Activated CD4-positive, alpha-beta T cell treated with anti-CD3 and anti-CD28 coated beads for 36 hours (primary cell): ENCODE measurements at regions not wholly inside any gene's neighbourhood (a gene's known extent, or its start where the extent isn't known, plus 50 kb on each side); places are given as distances from the start of the nearest gene placed in this dataset.
"Not testable (repeated sequence)": the region's sequence is repeated elsewhere in the genome, so short reads cannot be mapped to it uniquely, and the experiment has no call there.

Experiments used
- ATAC-seq: fragments of 200-7000 bp; cut with Tn5 transposase; one replicate; pipeline ENCODE4 v1.10.0; 2021; ENCODE audit warnings: mild to moderate bottlenecking, moderate library complexity
- CTCF ChIA-PET: fragments of 350-600 bp; sonication (Branson Sonifier 250); formaldehyde crosslinking; loops from one replicate; lab custom pipeline; 2021; ENCODE audit warnings: antibody characterized with exemption; lab: Charles Lee
- POLR2A ChIA-PET: fragments of 350-600 bp; sonication (Branson Sonifier 250); formaldehyde crosslinking; loops from one replicate; lab custom pipeline; 2021; ENCODE audit warnings: antibody characterized with exemption, inconsistent platforms; lab: Charles Lee
- DNase-seq: peaks from one replicate; pipeline ENCODE4 v3.0.0-alpha.2; 2020
- H3K27ac Mint-ChIP-seq: one replicate; pipeline ENCODE4 v1.8.0; 2021; ENCODE audit warnings: mixed read lengths
- H3K27me3 Mint-ChIP-seq: one replicate; pipeline ENCODE4 v1.8.0; 2021; ENCODE audit warnings: mixed read lengths
- H3K36me3 Mint-ChIP-seq: one replicate; pipeline ENCODE4 v1.8.0; 2021; ENCODE audit warnings: low read depth, mixed read lengths
- H3K4me1 Mint-ChIP-seq: one replicate; pipeline ENCODE4 v1.8.0; 2021; ENCODE audit warnings: mixed read lengths
- H3K4me3 Mint-ChIP-seq: one replicate; pipeline ENCODE4 v1.8.0; 2021; ENCODE audit warnings: mild to moderate bottlenecking, moderate library complexity, mixed read lengths
- H3K9me3 Mint-ChIP-seq: one replicate; pipeline ENCODE4 v1.8.0; 2021; ENCODE audit warnings: low read depth, mixed read lengths
- intact Hi-C, 2 experiments: fragments of 100-400 bp; cut with DNase I in 1 of 2; cut with micrococcal nuclease in 1 of 2; formaldehyde crosslinking; loops; one replicate each; pipeline versions ENCODE4 v1.14.2 to v1.15.1; 2022 to 2024; cut with DNase I, micrococcal nuclease

DNA sequence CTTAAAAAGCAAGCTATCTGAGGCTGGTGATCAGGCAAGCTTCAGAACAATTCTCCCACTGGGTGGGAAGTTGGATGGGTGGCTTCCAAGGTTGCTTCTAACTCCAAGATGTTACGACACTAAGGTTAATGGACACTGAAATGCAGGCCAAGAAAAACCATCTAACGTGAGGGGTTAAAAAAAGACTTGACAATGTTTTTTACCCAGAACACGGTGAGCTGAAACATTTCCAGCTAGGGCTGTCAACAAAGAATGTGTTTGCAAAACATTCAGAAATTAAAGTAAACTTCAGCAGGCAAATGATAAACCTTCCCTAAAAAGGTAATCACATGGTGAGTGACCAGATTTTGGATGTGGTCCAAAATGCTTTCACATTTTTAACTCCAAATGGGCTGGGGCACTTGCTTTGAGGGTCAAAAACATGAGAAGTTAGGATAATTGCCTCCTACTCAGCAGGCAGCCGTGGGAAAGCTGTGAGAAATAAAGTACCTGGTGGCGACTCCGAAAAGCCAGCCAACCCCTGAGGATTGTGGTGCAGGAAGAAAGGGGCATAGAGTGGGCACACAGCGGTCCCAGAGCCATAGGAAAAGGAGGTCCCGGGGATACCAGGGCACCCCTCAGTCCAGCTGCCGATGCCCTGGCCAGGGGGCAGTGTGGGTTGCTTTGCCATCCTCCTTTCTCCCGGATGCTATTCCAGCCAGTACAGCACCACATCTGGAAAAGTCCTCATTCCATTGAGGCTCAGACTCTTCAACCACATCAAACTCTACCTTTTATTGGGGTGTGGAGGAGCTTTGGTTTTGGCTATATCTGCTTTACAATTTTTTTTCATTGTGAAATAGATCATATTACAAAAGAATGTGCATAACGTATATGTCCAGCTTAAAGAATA, 90.0 kb upstream of the ATL2 start:
- ChIA-PET CTCF (interaction anchor here (0.5 to 2.4 kb wide), 2 partner anchors 151 to 270 kb away, joined by 3 to 9 read pairs; no protein-coding TSS in a partner anchor), POLR2A (no interaction called here)
- Mint-ChIP-seq H3K9me3 (no peaks in the 10 kb centered on the region), H3K36me3 (no peaks in the 10 kb centered on the region), H3K27me3 (peaks cover 12% of the 10 kb centered on the region), H3K27ac (no peak overlapping the region), H3K4me3 (no peak overlapping the region), H3K4me1 (peaks cover 8% of the 10 kb centered on the region)
- no peak for ATAC-seq
- DNase-seq: no peak
- intact Hi-C loops: no loop called here

DNA sequence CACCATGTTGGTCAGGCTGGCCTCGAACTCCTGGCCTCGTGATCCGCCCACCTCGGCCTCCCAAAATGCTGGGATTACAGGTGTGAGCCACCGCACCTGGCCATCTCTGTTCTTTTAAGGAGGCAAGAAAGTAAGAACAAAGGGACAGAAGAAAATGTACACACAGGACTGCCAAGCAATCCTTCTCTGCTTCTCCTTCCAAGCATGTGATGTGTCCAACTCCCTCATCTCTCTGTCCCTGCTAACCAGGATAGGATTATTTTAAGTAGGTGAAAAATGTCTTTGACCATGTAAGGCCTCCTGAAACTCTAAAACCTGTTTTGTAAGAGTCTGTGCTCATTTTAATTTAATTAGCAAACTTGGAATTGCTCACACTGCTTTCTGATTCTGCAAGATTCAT, 89.3 kb upstream of the ATL2 start:
- H3K9me3 Mint-ChIP-seq: no peaks in the 10 kb centered on the region
- ATAC-seq: no peak
- no peaks in the 10 kb centered on the region for H3K36me3 Mint-ChIP-seq
- POLR2A ChIA-PET: no interaction called here
- no peak overlapping the region for H3K27ac Mint-ChIP-seq
- intact Hi-C loops: no loop called here
- peaks cover 6% of the 10 kb centered on the region for H3K27me3 Mint-ChIP-seq
- DNase-seq: no peak
- CTCF ChIA-PET: interaction anchor here (0.6 to 2.4 kb wide), 2 partner anchors 150 to 151 kb away, joined by 3 to 9 read pairs; no protein-coding TSS in a partner anchor
- H3K4me1 Mint-ChIP-seq: peaks cover 10% of the 10 kb centered on the region
- no peak overlapping the region for H3K4me3 Mint-ChIP-seq

DNA sequence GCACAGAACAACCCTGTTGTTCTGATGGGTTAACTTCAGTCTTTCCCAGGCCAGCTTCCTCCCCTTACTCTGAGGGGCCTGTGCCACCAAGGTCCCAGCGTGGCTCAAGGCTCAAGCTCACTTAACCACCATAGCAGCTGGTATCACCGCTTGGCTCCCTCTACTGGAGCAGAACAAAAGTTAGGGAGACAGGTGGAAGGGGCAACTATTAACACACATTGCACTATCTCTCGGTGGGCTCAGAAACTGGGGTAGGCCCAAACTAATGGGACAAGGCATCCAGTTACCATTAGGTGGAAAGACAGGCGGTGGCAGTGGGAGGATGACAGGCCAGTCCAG, 88.7 kb upstream of the ATL2 start:
- Mint-ChIP-seq H3K27me3 (peaks cover 6% of the 10 kb centered on the region), H3K4me1 (peaks cover 10% of the 10 kb centered on the region), H3K4me3 (no peak overlapping the region), H3K27ac (no peak overlapping the region), H3K36me3 (no peaks in the 10 kb centered on the region), H3K9me3 (no peaks in the 10 kb centered on the region)
- ATAC-seq (no peak), DNase-seq (peak; percentile 46)
- ChIA-PET CTCF (interaction anchor here (0.6 to 1.2 kb wide), 8 partner anchors 9 to 151 kb away, joined by 3 to 5 read pairs (median 4); no protein-coding TSS in a partner anchor), POLR2A (interaction anchor here (0.6 kb wide), 1 partner anchor 89 kb away, joined by 8 read pairs; no protein-coding TSS in a partner anchor)
- intact Hi-C loops: no loop called here

DNA sequence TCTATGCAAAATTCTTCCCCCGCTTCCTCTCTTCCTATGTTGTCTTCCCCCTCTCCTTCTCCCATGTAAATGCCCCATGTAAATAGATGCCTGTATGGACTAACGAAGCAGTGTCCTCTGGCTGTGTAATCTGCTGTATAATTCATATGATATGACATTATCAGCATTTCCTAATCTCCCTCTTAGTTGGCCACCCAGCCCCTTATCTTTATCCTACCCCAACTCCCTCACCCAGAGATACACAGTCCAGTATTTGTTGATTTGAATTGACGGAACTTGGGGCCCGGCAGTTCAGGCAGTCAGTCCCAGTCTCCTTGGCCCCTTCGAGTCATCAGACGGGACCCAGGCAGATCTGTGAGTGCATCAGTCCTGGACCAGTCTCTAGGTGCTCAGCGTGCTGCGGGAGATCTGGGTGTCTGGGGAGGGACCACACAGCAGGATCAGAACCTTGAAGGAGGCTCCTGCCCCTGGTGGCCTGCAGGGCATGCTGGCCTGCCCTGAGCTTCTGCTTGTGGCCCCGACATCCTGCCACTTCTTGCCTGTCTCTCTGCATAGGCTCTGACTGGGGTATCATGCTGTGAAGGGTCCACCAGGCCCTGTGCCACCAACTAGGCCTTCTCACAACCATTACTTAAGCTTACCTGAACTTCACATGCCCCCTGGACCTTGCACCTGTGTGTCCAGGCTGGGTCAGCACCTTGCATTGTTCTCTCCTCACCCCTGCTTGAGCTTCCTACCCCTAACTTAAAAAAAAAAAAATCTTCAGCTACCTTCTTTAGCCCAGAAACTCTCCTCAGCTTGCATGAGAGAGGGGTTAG, 88.1 kb upstream of the ATL2 start:
- Mint-ChIP-seq H3K27me3 (peaks cover 9% of the 10 kb centered on the region), H3K4me3 (no peak overlapping the region), H3K36me3 (no peaks in the 10 kb centered on the region), H3K9me3 (no peaks in the 10 kb centered on the region), H3K4me1 (peaks cover 10% of the 10 kb centered on the region), H3K27ac (no peak overlapping the region)
- ATAC-seq (no peak), DNase-seq (no peak)
- POLR2A ChIA-PET: interaction anchor here (0.6 kb wide), 1 partner anchor 89 kb away, joined by 8 read pairs; no protein-coding TSS in a partner anchor
- CTCF ChIA-PET: interaction anchor here (0.6 to 1.2 kb wide), 7 partner anchors 9 to 141 kb away, joined by 3 to 5 read pairs (median 4); no protein-coding TSS in a partner anchor
- intact Hi-C loops: loop anchor here in 1 of 2 experiments (5.0 kb wide), 1 partner anchor 88 kb away; the partner anchor contains the start of gene ATL2

DNA sequence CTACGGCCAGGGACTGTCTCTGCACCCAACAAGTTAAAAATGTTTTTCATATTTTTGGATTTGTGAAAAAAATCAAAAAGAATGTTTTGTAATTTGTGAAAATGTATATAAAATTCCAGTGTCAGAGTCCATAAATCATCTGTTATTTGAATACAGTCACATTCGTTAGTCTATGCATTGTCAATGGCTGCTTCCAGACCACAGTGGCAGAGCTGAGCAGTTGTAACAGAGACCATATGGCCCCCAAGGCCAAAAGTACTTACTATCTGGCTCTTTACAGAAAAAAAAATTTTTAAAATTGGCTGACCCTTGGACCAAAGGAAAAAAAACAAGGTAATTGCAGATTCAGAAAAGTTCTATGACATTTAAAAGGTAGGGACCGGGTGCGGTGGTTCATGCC, 86.7 kb upstream of the ATL2 start:
- ATAC-seq (no peak), DNase-seq (no peak)
- Mint-ChIP-seq H3K27ac (no peak overlapping the region), H3K4me1 (peaks cover 10% of the 10 kb centered on the region), H3K27me3 (peaks cover 7% of the 10 kb centered on the region), H3K4me3 (no peak overlapping the region), H3K36me3 (no peaks in the 10 kb centered on the region), H3K9me3 (no peaks in the 10 kb centered on the region)
- CTCF ChIA-PET: interaction anchor here (1.9 kb wide), 1 partner anchor 11 kb away, joined by 10 read pairs; no protein-coding TSS in a partner anchor
- POLR2A ChIA-PET: no interaction called here
- intact Hi-C loops: loop anchor here in 1 of 2 experiments (5.0 kb wide), 1 partner anchor 86 kb away; the partner anchor contains the start of gene ATL2

DNA sequence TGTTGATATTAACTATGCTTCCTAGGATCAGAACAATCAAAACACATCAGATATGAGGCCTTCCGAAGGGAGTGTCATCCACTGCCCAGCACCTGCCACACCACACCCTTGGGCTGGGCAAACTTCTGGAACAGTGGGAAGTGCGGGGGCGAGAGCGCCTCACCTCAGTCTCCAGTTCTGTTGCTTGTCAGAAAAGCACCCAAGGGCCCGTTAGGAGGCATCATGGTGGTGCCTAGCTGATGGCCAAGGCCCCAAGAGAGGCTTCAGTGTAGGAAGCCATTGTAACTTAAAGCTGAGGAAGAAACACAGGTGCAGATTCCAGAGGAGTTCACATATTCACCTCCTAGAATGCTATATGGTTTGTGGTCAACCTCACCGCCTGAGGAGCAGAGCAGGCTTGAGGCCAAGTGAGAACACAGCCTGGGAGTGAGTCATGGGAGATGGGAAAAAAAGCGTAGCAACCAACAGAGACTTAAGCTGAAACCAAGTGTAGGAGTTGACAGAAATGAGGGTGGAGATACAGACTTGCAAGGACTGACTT, 85.1 kb upstream of the ATL2 start:
- DNase-seq (peak; percentile 81), ATAC-seq (peak; percentile 98)
- no peaks in the 10 kb centered on the region for H3K9me3 Mint-ChIP-seq
- ChIA-PET CTCF (interaction anchor here (1.0 to 1.9 kb wide), 2 partner anchors 10 to 12 kb away, joined by 4 to 10 read pairs; no protein-coding TSS in a partner anchor), POLR2A (interaction anchor here (0.6 to 1.2 kb wide), 3 partner anchors 12 to 341 kb away, joined by 3 to 4 read pairs (median 3); no protein-coding TSS in a partner anchor)
- H3K4me1 Mint-ChIP-seq: peaks cover 10% of the 10 kb centered on the region
- H3K4me3 Mint-ChIP-seq: peak overlapping the region; percentile 11
- intact Hi-C loops: loop anchor here (1.0 to 5.0 kb wide), 5 partner anchors 12 to 205 kb away; partner anchors contain the start of gene ATL2 (in 2 of the 2)
- H3K36me3 Mint-ChIP-seq: no peaks in the 10 kb centered on the region
- H3K27ac Mint-ChIP-seq: peak overlapping the region; percentile 49
- peaks cover 19% of the 10 kb centered on the region for H3K27me3 Mint-ChIP-seq

DNA sequence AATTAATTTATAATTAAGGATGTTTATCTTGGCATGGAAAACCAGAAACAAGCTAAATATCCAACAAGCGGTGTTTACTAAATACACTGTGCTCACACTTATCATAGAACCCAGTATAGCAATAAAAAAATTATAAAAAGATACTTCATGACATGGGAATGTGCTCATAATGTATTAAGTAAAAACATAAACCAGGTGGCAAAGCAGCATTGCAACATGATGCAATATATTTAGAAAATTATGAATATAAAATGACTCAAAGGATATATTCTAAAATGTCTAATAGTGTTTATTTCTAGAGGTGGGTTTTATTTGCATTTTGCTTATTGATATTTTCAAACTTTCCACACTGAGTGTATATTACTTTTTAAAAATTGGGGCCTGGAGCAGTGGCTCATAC, 84.4 kb upstream of the ATL2 start:
- Mint-ChIP-seq H3K27me3 (peaks cover 20% of the 10 kb centered on the region), H3K4me3 (no peak overlapping the region), H3K4me1 (peaks cover 10% of the 10 kb centered on the region), H3K27ac (no peak overlapping the region), H3K36me3 (no peaks in the 10 kb centered on the region), H3K9me3 (no peaks in the 10 kb centered on the region)
- POLR2A ChIA-PET: no interaction called here
- DNase-seq (no peak), ATAC-seq (no peak)
- intact Hi-C loops: loop anchor here in 1 of 2 experiments (5.0 kb wide), 1 partner anchor 84 kb away; the partner anchor contains the start of gene ATL2
- CTCF ChIA-PET: interaction anchor here (0.5 to 1.4 kb wide), 2 partner anchors 13 to 75 kb away, joined by 3 to 6 read pairs; no protein-coding TSS in a partner anchor

DNA sequence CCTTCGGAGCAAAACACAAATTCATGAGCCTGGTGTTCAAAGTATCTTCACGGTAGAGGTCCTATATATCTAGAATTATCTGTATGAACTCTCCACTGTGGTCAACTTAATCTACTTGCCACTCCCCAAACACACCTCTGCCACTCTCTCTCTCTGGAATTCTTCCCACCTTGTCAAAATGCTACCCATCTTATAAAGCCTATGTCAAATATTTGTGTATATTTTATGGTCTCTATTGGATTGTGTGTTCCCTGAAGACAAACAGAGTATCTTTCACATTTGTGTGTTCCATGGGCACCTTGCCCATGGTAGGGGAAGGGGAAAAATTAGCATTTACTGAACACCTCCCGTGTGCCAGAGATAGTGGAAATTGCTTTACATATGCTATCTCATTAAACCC, 83.2 kb upstream of the ATL2 start:
- CTCF ChIA-PET: interaction anchor here (0.9 to 1.4 kb wide), 3 partner anchors 14 to 145 kb away, joined by 3 to 6 read pairs (median 5); no protein-coding TSS in a partner anchor
- DNase-seq (no peak), ATAC-seq (no peak)
- Mint-ChIP-seq H3K4me3 (no peak overlapping the region), H3K27ac (no peak overlapping the region), H3K9me3 (no peaks in the 10 kb centered on the region), H3K27me3 (peaks cover 20% of the 10 kb centered on the region), H3K4me1 (peaks cover 10% of the 10 kb centered on the region), H3K36me3 (no peaks in the 10 kb centered on the region)
- intact Hi-C loops: loop anchor here in 1 of 2 experiments (5.0 kb wide), 1 partner anchor 83 kb away; the partner anchor contains the start of gene ATL2
- POLR2A ChIA-PET: no interaction called here

DNA sequence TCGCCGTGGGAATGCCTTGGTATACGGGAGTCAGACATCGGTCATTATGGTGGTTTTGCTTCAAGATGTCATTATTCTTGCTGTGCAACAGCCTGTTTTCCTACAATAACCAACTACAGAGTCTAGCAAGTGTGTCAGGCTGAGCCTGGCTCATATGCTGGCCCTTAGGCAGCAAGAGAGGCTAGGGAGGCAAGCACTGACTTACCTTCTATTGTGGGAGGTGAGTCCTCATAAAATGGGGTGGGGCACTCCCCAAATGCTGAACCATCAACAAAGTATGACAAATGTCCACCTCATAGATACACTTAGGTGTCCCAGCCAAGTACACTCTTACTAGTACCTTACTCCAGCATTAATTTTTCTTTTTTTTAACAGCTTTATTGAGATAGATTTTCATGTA, 77.0 kb upstream of the ATL2 start:
- intact Hi-C loops: no loop called here
- no peaks in the 10 kb centered on the region for H3K4me1 Mint-ChIP-seq
- POLR2A ChIA-PET: no interaction called here
- ATAC-seq (no peak), DNase-seq (no peak)
- no peak overlapping the region for H3K4me3 Mint-ChIP-seq
- no peaks in the 10 kb centered on the region for H3K9me3 Mint-ChIP-seq
- no peak overlapping the region for H3K27ac Mint-ChIP-seq
- H3K27me3 Mint-ChIP-seq: peaks cover 13% of the 10 kb centered on the region
- H3K36me3 Mint-ChIP-seq: no peaks in the 10 kb centered on the region
- CTCF ChIA-PET: no interaction called here

DNA sequence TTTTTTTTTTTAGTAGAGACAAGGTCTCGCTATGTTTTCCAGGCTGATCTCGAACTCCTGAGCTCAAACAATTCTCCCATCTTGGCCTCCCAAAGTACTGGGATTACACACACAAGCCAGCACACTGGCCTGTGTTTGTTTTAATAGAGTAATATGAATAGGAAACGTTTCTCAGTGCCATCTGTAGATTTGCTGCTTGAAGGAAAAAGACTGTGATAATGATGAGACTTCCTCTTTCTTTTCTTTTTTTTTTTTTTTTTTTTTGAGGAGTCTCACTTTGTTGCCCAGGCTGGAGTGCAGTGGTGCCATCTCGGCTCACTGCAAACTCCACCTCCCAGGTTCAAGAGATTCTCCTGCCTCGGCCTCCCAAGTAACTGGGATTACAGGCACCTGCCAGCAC, 74.7 kb upstream of the ATL2 start:
- POLR2A ChIA-PET, intact Hi-C loops, H3K4me3 Mint-ChIP-seq, H3K9me3 Mint-ChIP-seq, H3K27me3 Mint-ChIP-seq, H3K36me3 Mint-ChIP-seq, DNase-seq, H3K4me1 Mint-ChIP-seq, ATAC-seq, H3K27ac Mint-ChIP-seq, CTCF ChIA-PET: not testable (repeated sequence)
